H54 (cell line): ENCODE measurements at regions not wholly inside any gene's neighbourhood (a gene's known extent, or its start where the extent isn't known, plus 50 kb on each side); places are given as distances from the start of the nearest gene placed in this dataset.

ENCODE experiments used
- DNase-seq: peaks from one replicate; pipeline ENCODE4 v3.0.0; 2011; ENCODE audit warnings: low spot score, mixed read lengths; ENCODE audit not compliant: insufficient read length
- FAIRE-seq: peaks from 3 replicates; lab custom pipeline; 2011; peaks lifted over from hg19 to GRCh38; lab: Jason Lieb, UNC
- POLR2A ChIP-seq: IDR thresholded peaks from 2 replicates; pipeline ENCODE4 v1.6.1; 2011; ENCODE audit warnings: low read depth, mild to moderate bottlenecking, low read length

DNA sequence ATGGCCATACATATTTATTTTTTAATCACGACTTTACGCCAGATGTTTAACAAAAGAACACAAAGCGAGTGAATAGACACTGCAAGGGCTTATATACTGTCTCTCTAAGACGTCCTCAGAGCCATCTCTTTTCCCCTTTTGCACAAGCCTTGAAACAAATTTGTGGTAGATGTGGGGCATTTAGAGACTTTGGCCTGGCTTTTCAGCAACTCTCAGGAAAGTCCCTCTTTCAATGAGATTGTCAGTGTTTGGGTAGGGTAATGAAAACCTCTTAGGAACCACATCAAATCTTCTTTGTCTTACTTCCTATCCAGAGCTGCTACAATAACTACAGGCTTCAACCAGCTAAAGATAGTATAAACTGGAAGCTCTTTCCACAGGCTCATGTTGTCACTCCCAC is 380.0 kb downstream of the ANXA1 start:
- DNase-seq (no peak), FAIRE-seq (no peak)
- TF ChIP-seq POLR2A: no peak

DNA sequence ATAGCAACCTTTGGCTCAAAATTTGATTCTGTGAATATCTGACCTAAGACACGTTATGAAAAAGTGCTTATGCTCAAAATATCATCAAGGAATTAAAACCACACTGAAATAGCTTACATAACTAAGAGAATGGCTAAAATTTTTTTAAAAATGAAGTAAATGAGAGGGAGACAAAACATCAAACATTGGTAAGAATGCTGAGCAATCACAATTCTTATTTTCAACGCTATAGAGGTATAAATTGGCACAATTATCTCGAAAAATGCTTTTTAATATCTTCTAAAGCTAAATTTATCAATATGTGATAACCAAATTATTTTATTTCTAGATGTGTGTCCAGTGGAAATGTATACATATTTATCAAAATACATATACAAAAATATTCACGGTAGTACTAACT is 381.3 kb downstream of the ANXA1 start:
- DNase-seq: no peak
- TF ChIP-seq POLR2A: no peak
- FAIRE-seq: no peak

- no peak for TF ChIP-seq POLR2A
- no peak for FAIRE-seq
- DNase-seq: no peak
These were observed 384.7 kb downstream of the ANXA1 start for GRCh38 chr9:73536403-73536802.

DNA sequence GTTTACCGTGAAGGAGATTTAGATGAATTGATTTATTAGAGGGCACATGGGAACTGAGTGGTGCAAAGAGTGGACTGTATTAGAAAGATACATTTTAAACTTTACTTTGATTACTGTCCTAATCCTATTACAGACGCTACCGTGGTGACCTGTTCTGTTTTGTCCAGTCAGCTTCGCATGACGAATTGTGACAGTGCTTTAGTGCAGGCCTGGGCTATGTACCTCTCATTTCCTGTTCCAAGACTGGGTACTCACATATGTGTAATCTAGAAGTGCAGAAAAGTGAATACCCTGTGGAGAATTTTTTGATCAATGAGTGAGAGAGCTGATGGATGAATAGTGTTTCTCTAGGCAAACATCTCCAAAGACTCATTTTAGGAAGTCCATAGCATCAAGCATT is 385.9 kb downstream of the ANXA1 start:
- DNase-seq (no peak), FAIRE-seq (no peak)
- no peak for TF ChIP-seq POLR2A

- FAIRE-seq (no peak), DNase-seq (no peak)
- TF ChIP-seq POLR2A: no peak
These were observed 388.3 kb downstream of the ANXA1 start for GRCh38 chr9:73539881-73540390.

GRCh38 chr9:73541923-73542322 is 390.3 kb downstream of the ANXA1 start:
- no peak for DNase-seq
- TF ChIP-seq POLR2A: no peak
- no peak for FAIRE-seq

- no peak for TF ChIP-seq POLR2A
- DNase-seq (no peak), FAIRE-seq (no peak)
These were observed 392.1 kb downstream of the ANXA1 start for GRCh38 chr9:73543727-73544126.

- no peak for TF ChIP-seq POLR2A
- no peak for DNase-seq
- peak; percentile 43 for FAIRE-seq
These were observed 396.5 kb downstream of the ANXA1 start for GRCh38 chr9:73548201-73548600.

DNA sequence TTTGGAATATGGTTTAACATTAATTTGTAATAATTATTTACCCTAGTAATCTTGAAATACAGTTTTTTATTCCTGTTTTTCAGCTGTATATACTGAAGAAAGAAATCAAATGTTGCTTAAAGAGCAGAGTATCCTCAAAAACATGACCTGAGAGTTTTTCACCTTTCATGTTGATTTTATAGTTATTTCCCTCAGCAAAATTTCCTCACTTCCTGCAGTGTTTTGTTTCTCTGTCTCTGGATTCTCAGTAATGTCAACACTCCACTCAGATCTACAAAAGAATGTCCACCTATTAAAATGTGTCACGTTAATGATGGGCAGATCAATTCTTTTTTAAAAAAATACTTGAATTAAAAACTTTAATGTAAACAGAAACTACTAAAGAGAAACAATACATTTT is 398.3 kb downstream of the ANXA1 start:
- DNase-seq (no peak), FAIRE-seq (no peak)
- no peak for TF ChIP-seq POLR2A

GRCh38 chr9:73553295-73553694 is 401.6 kb downstream of the ANXA1 start:
- TF ChIP-seq POLR2A: no peak
- no peak for FAIRE-seq
- no peak for DNase-seq

DNA sequence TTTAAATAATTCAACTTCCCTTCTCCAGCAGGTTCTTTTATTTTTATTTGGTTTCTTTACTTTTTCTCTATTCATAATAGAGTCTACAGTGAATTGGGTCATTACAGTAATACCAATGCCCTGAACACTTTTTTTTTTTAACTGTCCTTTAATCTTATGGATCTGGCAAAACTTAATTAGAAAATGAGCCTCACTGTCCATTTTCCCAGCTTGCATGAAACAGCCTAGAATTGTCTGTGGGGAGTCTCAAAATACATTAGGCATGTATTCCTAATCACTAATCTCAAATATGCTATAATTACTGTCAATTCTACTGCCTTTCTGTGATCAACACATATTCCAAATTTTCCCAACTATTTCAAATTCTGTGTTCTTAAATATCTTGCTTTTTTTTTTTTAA is 406.8 kb downstream of the ANXA1 start:
- DNase-seq (no peak), FAIRE-seq (no peak)

DNA sequence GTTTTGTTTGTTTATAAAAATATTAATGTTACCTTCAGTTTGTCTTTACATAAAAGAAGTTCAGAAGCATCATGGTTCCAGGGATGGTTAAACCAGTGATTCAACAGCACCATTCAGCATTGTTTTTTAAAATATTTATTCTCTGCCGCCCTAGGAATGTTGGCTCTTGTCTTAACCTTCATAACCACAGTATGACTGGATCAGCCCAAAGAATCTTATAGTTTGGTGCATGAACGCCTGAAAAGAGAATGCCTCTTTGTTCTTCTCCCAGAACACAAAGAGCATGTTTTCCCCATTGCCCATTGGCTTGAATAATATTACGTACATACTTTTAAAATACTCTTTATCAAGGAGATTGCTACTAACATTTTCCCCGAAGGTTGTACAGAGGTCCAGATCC is 413.4 kb downstream of the ANXA1 start:
- FAIRE-seq (no peak), DNase-seq (no peak)
- no peak for TF ChIP-seq POLR2A

More for the DNA sequence above, 406.8 kb downstream of the ANXA1 start:
- no peak for TF ChIP-seq POLR2A

GRCh38 chr9:73565833-73566465 is 414.3 kb downstream of the ANXA1 start:
- DNase-seq (no peak), FAIRE-seq (no peak)
- TF ChIP-seq POLR2A: no peak

GRCh38 chr9:73566627-73567026 is 415.0 kb downstream of the ANXA1 start:
- DNase-seq (no peak), FAIRE-seq (no peak)
- TF ChIP-seq POLR2A: no peak

DNA sequence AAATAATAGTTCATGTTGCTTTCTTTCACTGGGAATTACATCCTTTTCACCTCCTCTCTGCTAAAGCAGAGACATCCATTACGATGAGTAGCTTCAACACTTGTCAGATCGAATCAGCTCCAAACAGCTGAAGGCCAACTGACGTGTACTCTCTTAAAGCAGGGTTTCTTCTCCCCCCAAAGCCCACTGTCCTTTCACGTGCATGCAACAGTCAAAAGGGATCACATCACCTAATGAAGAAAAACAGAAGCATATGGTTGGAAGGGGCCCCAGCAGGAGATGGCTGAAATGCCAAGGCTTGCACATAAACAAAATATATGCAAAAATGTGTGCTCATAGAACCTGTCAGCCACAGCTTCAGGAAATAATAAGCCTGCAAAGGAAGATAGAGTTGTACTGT is 421.6 kb downstream of the ANXA1 start:
- FAIRE-seq (no peak), DNase-seq (no peak)
- no peak for TF ChIP-seq POLR2A
